IMR-90 (cell line): ENCODE measurements at regions not wholly inside any gene's neighbourhood (a gene's known extent, or its start where the extent isn't known, plus 50 kb on each side); places are given as distances from the start of the nearest gene placed in this dataset.

ENCODE experiments used
- ATAC-seq: fragments of 200-7000 bp; cut with Tn5 transposase; 2 replicates; pipeline ENCODE4 v1.9.1; 2020; ENCODE audit warnings: low read depth, mild to moderate bottlenecking, moderate library complexity
- BruUV-seq: library from RNA; stranded (reverse); fragments of 400-500 nt; replicated peaks from 2 replicates; lab custom pipeline; 2021; lab: Mats Ljungman, UMichigan
- CTCF ChIA-PET: fragments of 300-600 bp; formaldehyde crosslinking; extraction: SDS; loops from one replicate; lab custom pipeline; 2021; ENCODE audit warnings: antibody characterized with exemption; lab: Yijun Ruan, JAX
- POLR2A ChIA-PET: fragments of 300-600 bp; sonication (Branson Sonifier 250); formaldehyde crosslinking; loops from one replicate; lab custom pipeline; 2022; ENCODE audit warnings: antibody characterized with exemption; ENCODE audit not compliant: unreplicated experiment; lab: Charles Lee
- DNase-seq: peaks from one replicate; pipeline ENCODE4 v3.0.0; 2013
- H2AFZ ChIP-seq: replicated peaks from 2 replicates; pipeline ENCODE3; 2013; ENCODE audit warnings: low read length, mild to moderate bottlenecking; ENCODE audit not compliant: poor library complexity
- H2AK5ac ChIP-seq: 2 replicates; pipeline ENCODE4 v1.6.1; 2013; ENCODE audit warnings: low read depth, low read length, inconsistent platforms
- H2AK9ac ChIP-seq: replicated peaks from 2 replicates; pipeline ENCODE3; 2013; ENCODE audit warnings: mild to moderate bottlenecking, low read depth, low read length, moderate library complexity; ENCODE audit not compliant: poor library complexity
- H2BK120ac ChIP-seq: 2 replicates; pipeline ENCODE4 v1.6.1; 2013; ENCODE audit warnings: low read depth, low read length, inconsistent platforms
- H2BK15ac ChIP-seq: 3 replicates; pipeline ENCODE4 v1.6.1; 2013; ENCODE audit warnings: low read depth, low read length, inconsistent platforms
- H2BK20ac ChIP-seq: 2 replicates; pipeline ENCODE4 v1.6.1; 2013; ENCODE audit warnings: low read depth, mild to moderate bottlenecking, inconsistent platforms, low read length, moderate library complexity
- H2BK5ac ChIP-seq: 2 replicates; pipeline ENCODE4 v1.6.1; 2013; ENCODE audit warnings: mild to moderate bottlenecking, low read depth, low read length, inconsistent platforms; ENCODE audit not compliant: poor library complexity, severe bottlenecking
- H3K14ac ChIP-seq: replicated peaks from 2 replicates; pipeline ENCODE4 v1.6.1; 2013; ENCODE audit warnings: low read depth, low read length, inconsistent platforms
- H3K18ac ChIP-seq: 2 replicates; pipeline ENCODE4 v1.6.1; 2013; ENCODE audit warnings: low read depth, low read length, control low read depth
- H3K23ac ChIP-seq: 2 replicates; pipeline ENCODE4 v1.6.1; 2013; ENCODE audit warnings: low read depth, low read length, inconsistent platforms
- H3K27ac ChIP-seq: 2 replicates; pipeline ENCODE4 v1.5.1; 2013; ENCODE audit warnings: mild to moderate bottlenecking, control low read depth, low read length; ENCODE audit not compliant: insufficient read depth
- H3K27me3 ChIP-seq: 2 replicates; pipeline ENCODE4 v1.6.1; 2013; ENCODE audit warnings: low read length; ENCODE audit not compliant: control insufficient read depth, insufficient read depth
- H3K36me3 ChIP-seq: 2 replicates; pipeline ENCODE4 v1.6.1; 2013; ENCODE audit warnings: low read length, mixed read lengths; ENCODE audit not compliant: control insufficient read depth, insufficient read depth
- H3K4ac ChIP-seq: 2 replicates; pipeline ENCODE4 v1.6.1; 2013; ENCODE audit warnings: low read depth, low read length, inconsistent platforms
- H3K4me1 ChIP-seq: 2 replicates; pipeline ENCODE4 v1.6.1; 2013; ENCODE audit warnings: low read length, mixed read lengths; ENCODE audit not compliant: control insufficient read depth, insufficient read depth
- H3K4me2 ChIP-seq: 2 replicates; pipeline ENCODE4 v1.6.1; 2013; ENCODE audit warnings: low read depth, mild to moderate bottlenecking, control low read depth, low read length, moderate library complexity
- H3K4me3 ChIP-seq: 2 replicates; pipeline ENCODE4 v1.5.1; 2013; ENCODE audit warnings: low read depth, mild to moderate bottlenecking, control low read depth, low read length, moderate library complexity; ENCODE audit not compliant: insufficient read depth
- H3K56ac ChIP-seq: 2 replicates; pipeline ENCODE4 v1.6.1; 2013; ENCODE audit warnings: low read length, inconsistent platforms; ENCODE audit not compliant: insufficient read depth; ENCODE audit errors: extremely low read depth
- H3K79me1 ChIP-seq, 2 experiments: 2 replicates each; pipeline ENCODE4 v1.6.1; 2013; ENCODE audit warnings: low read length in 2 of 2, inconsistent platforms in 1 of 2, low read depth in 1 of 2
- H3K9ac ChIP-seq: 2 replicates; pipeline ENCODE4 v1.6.1; 2013; ENCODE audit warnings: low read depth, low read length, control low read depth
- H3K9me1 ChIP-seq: 2 replicates; pipeline ENCODE4 v1.6.1; 2013; ENCODE audit warnings: low read length, inconsistent platforms; ENCODE audit not compliant: insufficient read depth
- H3K9me3 ChIP-seq: 2 replicates; pipeline ENCODE4 v1.6.1; 2013; ENCODE audit warnings: low read length; ENCODE audit not compliant: control insufficient read depth, insufficient read depth
- H4K20me1 ChIP-seq: 2 replicates; pipeline ENCODE4 v1.6.1; 2013; ENCODE audit warnings: low read length, inconsistent platforms; ENCODE audit not compliant: insufficient read depth
- H4K5ac ChIP-seq: 2 replicates; pipeline ENCODE4 v1.6.1; 2013; ENCODE audit warnings: mild to moderate bottlenecking, low read depth, low read length, control low read depth
- H4K8ac ChIP-seq, 2 experiments: 2 replicates each; pipeline ENCODE4 v1.6.1; 2013; ENCODE audit warnings: low read depth in 2 of 2, low read length in 2 of 2, control low read depth in 1 of 2, inconsistent platforms in 1 of 2
- H4K91ac ChIP-seq: 2 replicates; pipeline ENCODE4 v1.6.1; 2013; ENCODE audit warnings: low read depth, low read length, inconsistent platforms; ENCODE audit not compliant: insufficient read depth
- CHD1 ChIP-seq: IDR thresholded peaks from 2 replicates; pipeline ENCODE4 v1.6.1; 2012; ENCODE audit warnings: low read depth, low read length, improper control_type of control experiment
- CTCF ChIP-seq: conservative IDR thresholded peaks from 2 replicates; pipeline ENCODE4 v1.5.1; 2012; ENCODE audit warnings: mild to moderate bottlenecking, low read depth, low read length, improper control_type of control experiment
- POLR2A ChIP-seq: IDR thresholded peaks from 2 replicates; pipeline ENCODE4 v1.6.1; 2012; ENCODE audit warnings: mild to moderate bottlenecking, low read depth, low read length
- USF2 ChIP-seq: fragments of 150-350 bp; IDR thresholded peaks from 2 replicates; pipeline ENCODE4 v1.6.1; 2017; ENCODE audit warnings: mild to moderate bottlenecking, antibody characterized with exemption, low read length, low read depth
- WGBS, 2 experiments: methylation state at CpG; one replicate each; pipeline versions ENCODE4 v1.1.5 to v1.1.7; 2013; ENCODE audit warnings: missing lambda C conversion rate in 2 of 2; ENCODE audit not compliant: insufficient read length in 1 of 2; ENCODE audit errors: extremely low coverage in 2 of 2; 5-methylcytosine and 5-hydroxymethylcytosine counted together
- dilution Hi-C: fragments of 300-500 bp; cut with HindIII; formaldehyde crosslinking; loops from one replicate; pipeline ENCODE4 v1.14.3; 2018; ENCODE audit warnings: low sequenced_read_pairs; ENCODE audit not compliant: unreplicated experiment
- in situ Hi-C: fragments of 300-500 bp; cut with MboI; formaldehyde crosslinking; loops from 3 replicates; pipeline ENCODE4 v1.14.3; 2019; ENCODE audit warnings: low sequenced_read_pairs, inconsistent platforms, mixed read lengths
- intact Hi-C: fragments of 100-400 bp; cut with micrococcal nuclease; formaldehyde crosslinking; loops from 2 replicates; pipeline ENCODE4 v1.10.0; 2022

GRCh38 chr10:129168660-129169059 lies 298.4 kb upstream of the MGMT start:
- intact Hi-C loops, result no loop called here
- no peak for TF ChIP-seq CTCF
- TF ChIP-seq POLR2A, result no peak
- TF ChIP-seq USF2, result no peak
- TF ChIP-seq CHD1, result no peak

More at GRCh38 chr10:129168660-129169059, 298.4 kb upstream of the MGMT start:
- H2AK9ac ChIP-seq, result no peak overlapping the region
- ChIA-PET POLR2A (no interaction called here), CTCF (no interaction called here)
- H2BK120ac ChIP-seq, result no peak overlapping the region
- no peak overlapping the region for H3K4ac ChIP-seq
- no peaks in the 10 kb centered on the region for H3K9me1 ChIP-seq
- H2AFZ ChIP-seq, result no peak overlapping the region
- no peaks in the 10 kb centered on the region for H3K27me3 ChIP-seq
- H3K27ac ChIP-seq, result no peak overlapping the region
- H4K5ac ChIP-seq, result no peak overlapping the region
- ATAC-seq (no peak), DNase-seq (no peak)
- BruUV-seq, result no TSS peak
- H3K79me1 ChIP-seq, result no peaks in the 10 kb centered on the region
- WGBS, 2 experiments, result no CpG with 5 or more reads among the region's 4 CpGs
- no peak overlapping the region for H2BK20ac ChIP-seq
- no peaks in the 10 kb centered on the region for H4K20me1 ChIP-seq
- no peak overlapping the region for H2BK15ac ChIP-seq
- dilution Hi-C loops (no loop called here), in situ Hi-C loops (no loop called here)
- H3K4me1 ChIP-seq, result no peaks in the 10 kb centered on the region
- no peak overlapping the region for H2BK5ac ChIP-seq
- H3K9ac ChIP-seq, result no peak overlapping the region
- H3K9me3 ChIP-seq, result peaks cover 3% of the 10 kb centered on the region; the same call in 1 of the 2 replicates
- no peak overlapping the region for H3K4me2 ChIP-seq
- no peak overlapping the region for H3K18ac ChIP-seq
- no peaks in the 10 kb centered on the region for H3K36me3 ChIP-seq
- no peak overlapping the region for H3K56ac ChIP-seq
- H4K8ac ChIP-seq, result no peak overlapping the region
- H4K91ac ChIP-seq, result no peak overlapping the region
- H2AK5ac ChIP-seq, result no peak overlapping the region
- H3K4me3 ChIP-seq, result no peak overlapping the region
- H3K14ac ChIP-seq, result no peak overlapping the region
- no peak overlapping the region for H3K23ac ChIP-seq
